Neural progenitor cell (in vitro differentiated cells): ENCODE measurements at regions not wholly inside any gene's neighbourhood (a gene's known extent, or its start where the extent isn't known, plus 50 kb on each side); places are given as distances from the start of the nearest gene placed in this dataset.

Experiments used
- DNase-seq: peaks from one replicate; pipeline ENCODE4 v3.0.0-alpha.2; 2016; ENCODE audit warnings: low spot score
- H2AFZ ChIP-seq: fragments of 200-600 bp; sonication (generic); replicated peaks from 2 replicates; pipeline ENCODE4 v1.6.1; 2016; ENCODE audit warnings: antibody characterized with exemption
- H3F3A ChIP-seq: fragments of 200-600 bp; sonication (generic); 2 replicates; pipeline ENCODE4 v1.6.1; 2016; ENCODE audit warnings: antibody characterized with exemption, low read depth
- H3K27ac ChIP-seq: fragments of 200-600 bp; sonication (generic); 2 replicates; pipeline ENCODE4 v1.5.1; 2016; ENCODE audit warnings: mild to moderate bottlenecking
- H3K27me3 ChIP-seq: fragments of 200-600 bp; sonication (generic); 2 replicates; pipeline ENCODE4 v1.6.1; 2016; ENCODE audit warnings: mild to moderate bottlenecking, moderate library complexity
- H3K36me3 ChIP-seq: fragments of 200-600 bp; sonication (generic); 2 replicates; pipeline ENCODE4 v1.5.1; 2016
- H3K4me1 ChIP-seq: fragments of 200-600 bp; sonication (generic); 2 replicates; pipeline ENCODE4 v1.6.1; 2016; ENCODE audit warnings: mixed run types
- H3K4me2 ChIP-seq: fragments of 200-600 bp; sonication (generic); 2 replicates; pipeline ENCODE4 v1.6.1; 2016
- H3K4me3 ChIP-seq: fragments of 200-600 bp; sonication (generic); 2 replicates; pipeline ENCODE4 v1.5.1; 2016
- H3K79me2 ChIP-seq: fragments of 200-600 bp; sonication (generic); 2 replicates; pipeline ENCODE4 v1.6.1; 2016; ENCODE audit warnings: low read depth
- H3K9ac ChIP-seq: fragments of 200-600 bp; sonication (generic); 2 replicates; pipeline ENCODE4 v1.6.1; 2016
- H3K9me3 ChIP-seq: fragments of 200-600 bp; sonication (generic); 2 replicates; pipeline ENCODE4 v1.5.1; 2016; ENCODE audit warnings: low read depth
- H4K20me1 ChIP-seq: fragments of 200-600 bp; sonication (generic); 2 replicates; pipeline ENCODE4 v1.6.1; 2016; ENCODE audit warnings: low read depth
- H3K27ac Mint-ChIP-seq: 3 replicates; pipeline ENCODE4 v1.8.0; 2021; ENCODE audit warnings: mixed read lengths
- H3K27me3 Mint-ChIP-seq: 2 replicates; pipeline ENCODE4 v1.8.0; 2022; ENCODE audit warnings: low read depth, mild to moderate bottlenecking, inconsistent platforms, moderate library complexity, mixed read lengths; ENCODE audit not compliant: insufficient read depth
- H3K36me3 Mint-ChIP-seq: 3 replicates; pipeline ENCODE4 v1.8.0; 2021; ENCODE audit warnings: mixed read lengths
- H3K4me1 Mint-ChIP-seq: 3 replicates; pipeline ENCODE4 v1.8.0; 2021; ENCODE audit warnings: mixed read lengths
- H3K4me3 Mint-ChIP-seq: 3 replicates; pipeline ENCODE4 v1.8.0; 2021; ENCODE audit warnings: mild to moderate bottlenecking, moderate library complexity, mixed read lengths
- H3K9me3 Mint-ChIP-seq: 3 replicates; pipeline ENCODE4 v1.8.0; 2020; ENCODE audit warnings: mixed read lengths
- CTCF ChIP-seq: fragments of 200-600 bp; sonication (generic); IDR thresholded peaks from 2 replicates; pipeline ENCODE4 v1.5.1; 2017; ENCODE audit warnings: antibody characterized with exemption, mild to moderate bottlenecking
- EZH2 ChIP-seq: fragments of 200-600 bp; sonication (generic); IDR thresholded peaks from 2 replicates; pipeline ENCODE4 v1.6.1; 2017; ENCODE audit warnings: antibody characterized with exemption, mild to moderate bottlenecking, moderate library complexity
- EZH2phosphoT487 ChIP-seq: fragments of 200-600 bp; sonication (generic); IDR thresholded peaks from 2 replicates; pipeline ENCODE4 v1.6.1; 2017; ENCODE audit warnings: antibody characterized with exemption

GRCh38 chr13:105814219-105814901, 721.1 kb downstream of the EFNB2 start:
- H3K27ac Mint-ChIP-seq, result no peak overlapping the region
- Histone ChIP-seq H3F3A (no peaks in the 10 kb centered on the region), H3K9ac (no peak overlapping the region), H3K27me3 (no peaks in the 10 kb centered on the region), H3K79me2 (no peaks in the 10 kb centered on the region), H3K4me1 (peaks cover 6% of the 10 kb centered on the region), H3K27ac (no peak overlapping the region), H4K20me1 (no peaks in the 10 kb centered on the region), H2AFZ (no peak overlapping the region), H3K4me3 (no peak overlapping the region), H3K4me2 (no peak overlapping the region), H3K36me3 (no peaks in the 10 kb centered on the region), H3K9me3 (no peaks in the 10 kb centered on the region)
- no peaks in the 10 kb centered on the region for H3K36me3 Mint-ChIP-seq
- no peak for DNase-seq
- H3K27me3 Mint-ChIP-seq, result peaks cover 2% of the 10 kb centered on the region
- TF ChIP-seq EZH2 (no peak), CTCF (no peak), EZH2phosphoT487 (no peak)
- peaks cover 20% of the 10 kb centered on the region for H3K4me1 Mint-ChIP-seq
- no peaks in the 10 kb centered on the region for H3K9me3 Mint-ChIP-seq
- no peak overlapping the region for H3K4me3 Mint-ChIP-seq

GRCh38 chr13:105806628-105806920, 728.9 kb downstream of the EFNB2 start:
- no peaks in the 10 kb centered on the region for H3K4me1 ChIP-seq
- H3K4me2 ChIP-seq, result no peak overlapping the region
- TF ChIP-seq CTCF, result no peak
- no peaks in the 10 kb centered on the region for H4K20me1 ChIP-seq
- H3K4me3 ChIP-seq, result no peak overlapping the region
- H3F3A ChIP-seq, result no peaks in the 10 kb centered on the region
- no peaks in the 10 kb centered on the region for H3K27me3 ChIP-seq
- H3K27me3 Mint-ChIP-seq, result no peaks in the 10 kb centered on the region
- no peaks in the 10 kb centered on the region for H3K36me3 ChIP-seq
- H3K79me2 ChIP-seq, result no peaks in the 10 kb centered on the region
- no peaks in the 10 kb centered on the region for H3K4me1 Mint-ChIP-seq
- no peak for DNase-seq
- H2AFZ ChIP-seq, result no peak overlapping the region
- no peak overlapping the region for H3K9ac ChIP-seq
- no peaks in the 10 kb centered on the region for H3K9me3 ChIP-seq
- no peak overlapping the region for H3K4me3 Mint-ChIP-seq
- no peaks in the 10 kb centered on the region for H3K36me3 Mint-ChIP-seq
- H3K27ac ChIP-seq, result no peak overlapping the region
- H3K27ac Mint-ChIP-seq, result no peak overlapping the region
- H3K9me3 Mint-ChIP-seq, result peaks cover 9% of the 10 kb centered on the region

- peaks cover 9% of the 10 kb centered on the region for H3K9me3 Mint-ChIP-seq
- no peaks in the 10 kb centered on the region for H3K36me3 Mint-ChIP-seq
- no peak overlapping the region for H3K4me3 ChIP-seq
- no peak overlapping the region for H3K9ac ChIP-seq
- no peak for DNase-seq
- no peaks in the 10 kb centered on the region for H3K27me3 Mint-ChIP-seq
- no peaks in the 10 kb centered on the region for H3K4me1 ChIP-seq
- no peaks in the 10 kb centered on the region for H3K79me2 ChIP-seq
- no peak overlapping the region for H2AFZ ChIP-seq
- H3K27ac Mint-ChIP-seq, result no peak overlapping the region
- H4K20me1 ChIP-seq, result no peaks in the 10 kb centered on the region
- no peaks in the 10 kb centered on the region for H3K9me3 ChIP-seq
- H3K4me1 Mint-ChIP-seq, result no peaks in the 10 kb centered on the region
- no peak overlapping the region for H3K27ac ChIP-seq
- no peaks in the 10 kb centered on the region for H3K36me3 ChIP-seq
- no peaks in the 10 kb centered on the region for H3K27me3 ChIP-seq
- TF ChIP-seq EZH2 (no peak), EZH2phosphoT487 (no peak), CTCF (no peak)
- no peak overlapping the region for H3K4me3 Mint-ChIP-seq
- no peaks in the 10 kb centered on the region for H3F3A ChIP-seq
- H3K4me2 ChIP-seq, result no peak overlapping the region
These were observed 729.4 kb downstream of the EFNB2 start for GRCh38 chr13:105805892-105806627.
